VCaP (cell line): ENCODE measurements at regions not wholly inside any gene's neighbourhood (a gene's known extent, or its start where the extent isn't known, plus 50 kb on each side); places are given as distances from the start of the nearest gene placed in this dataset.

Experiments used
- H3K27ac ChIP-seq: fragments of 450-650 bp; 2 replicates; pipeline ENCODE4 v1.5.1; 2017
- CTCF ChIP-seq: fragments of 450-650 bp; conservative IDR thresholded peaks from 2 replicates; pipeline ENCODE4 v1.5.1; 2017; ENCODE audit warnings: mild to moderate bottlenecking, moderate library complexity

- no peak overlapping the region for H3K27ac ChIP-seq
- TF ChIP-seq CTCF, result no peak
Measured at GRCh38 chr7:53191836-53192443, 156.5 kb downstream of the POM121L12 start.

GRCh38 chr7:53205006-53205405 lies 169.6 kb downstream of the POM121L12 start:
- H3K27ac ChIP-seq, result no peak overlapping the region
- TF ChIP-seq CTCF, result no peak

GRCh38 chr7:53209129-53209528 lies 173.7 kb downstream of the POM121L12 start:
- no peak for TF ChIP-seq CTCF

GRCh38 chr7:53214463-53214862 lies 179.0 kb downstream of the POM121L12 start:
- no peak for TF ChIP-seq CTCF

More at GRCh38 chr7:53209129-53209528, 173.7 kb downstream of the POM121L12 start:
- no peak overlapping the region for H3K27ac ChIP-seq

GRCh38 chr7:53218730-53219504 lies 183.5 kb downstream of the POM121L12 start:
- no peak overlapping the region for H3K27ac ChIP-seq
- no peak for TF ChIP-seq CTCF

More at GRCh38 chr7:53214463-53214862, 179.0 kb downstream of the POM121L12 start:
- no peak overlapping the region for H3K27ac ChIP-seq

GRCh38 chr7:53229202-53229601 lies 193.8 kb downstream of the POM121L12 start:
- no peak overlapping the region for H3K27ac ChIP-seq
- TF ChIP-seq CTCF, result no peak

- no peak for TF ChIP-seq CTCF
- H3K27ac ChIP-seq, result no peak overlapping the region
Measured at GRCh38 chr7:53237344-53237913, 202.0 kb downstream of the POM121L12 start.
